Upper lobe of left lung (tissue), 6 donors: ENCODE measurements at regions not wholly inside any gene's neighbourhood (a gene's known extent, or its start where the extent isn't known, plus 50 kb on each side); places are given as distances from the start of the nearest gene placed in this dataset.

ENCODE experiments used
- ATAC-seq, 2 donors: fragments of 200-7000 bp; cut with Tn5 transposase; one replicate each; pipeline ENCODE4 v1.9.1; 2022; ENCODE audit warnings: mild to moderate bottlenecking in 2 of 2, moderate library complexity in 2 of 2; ENCODE audit not compliant: low FRiP score in 2 of 2
- DNase-seq, 2 donors: peaks; one replicate each; pipeline ENCODE4 v3.0.0-alpha.2; 2019 to 2020
- H3K27ac ChIP-seq, 4 donors: fragments of 200-600 bp; sonication (generic); one replicate each; pipeline ENCODE4 v1.5.1; 2016 to 2019
- H3K27me3 ChIP-seq, 4 donors: fragments of 200-600 bp; sonication (generic); one replicate each; pipeline ENCODE4 v1.5.1; 2017 to 2019
- H3K36me3 ChIP-seq, 4 donors: fragments of 200-600 bp; sonication (generic); one replicate each; pipeline ENCODE4 v1.5.1; 2016 to 2019
- H3K4me1 ChIP-seq, 4 donors: fragments of 200-600 bp; sonication (generic); one replicate each; pipeline ENCODE4 v1.5.1; 2018 to 2019
- H3K4me3 ChIP-seq, 4 donors: fragments of 200-600 bp; sonication (generic); one replicate each; pipeline ENCODE4 v1.5.1; 2017 to 2019; ENCODE audit warnings: mild to moderate bottlenecking in 2 of 4, moderate library complexity in 1 of 4
- H3K9me3 ChIP-seq, 4 donors: fragments of 200-600 bp; sonication (generic); one replicate each; pipeline ENCODE4 v1.5.1; 2018 to 2019
- EP300 ChIP-seq, 4 donors: sonication (generic); formaldehyde crosslinking; IDR thresholded peaks; one replicate each; pipeline ENCODE4 v1.5.1; 2017; ENCODE audit warnings: antibody characterized with exemption in 4 of 4, control low read depth in 2 of 4
- POLR2A ChIP-seq, 4 donors: fragments of 450-650 bp; IDR thresholded peaks; one replicate each; pipeline ENCODE4 v1.5.1; 2016 to 2017; ENCODE audit warnings: antibody characterized with exemption in 4 of 4, mild to moderate bottlenecking in 2 of 4
- POLR2AphosphoS5 ChIP-seq, 2 donors: sonication (generic); formaldehyde crosslinking; IDR thresholded peaks; one replicate each; pipeline ENCODE4 v1.5.1; 2017; ENCODE audit warnings: antibody characterized with exemption in 2 of 2
- WGBS, 2 donors: methylation state at CpG; one replicate each; pipeline ENCODE4 v1.1.5; 2017 to 2018; 5-methylcytosine and 5-hydroxymethylcytosine counted together
- TF ChIP-seq, protein P1 (sequence below), 6 experiments: fragments of 450-650 bp in 4 of 6; fragments of 200-600 bp in 2 of 6; sonication (generic) in 2 of 6; IDR thresholded peaks; one replicate each; pipeline ENCODE4 v1.5.1; 2016 to 2019; ENCODE audit warnings: antibody characterized with exemption in 6 of 6
- donor health status: DM: no; HTN: no; CAD: no; lungs with moderate emphysema.
- donor health status: DM: no; HTN: yes; CAD: no; lungs with severe emphysema.

- Histone ChIP-seq H3K9me3 (no peaks in the 10 kb centered on the region), H3K27me3 (no peaks in the 10 kb centered on the region), H3K27ac (no peak overlapping the region), H3K4me1 (no peaks in the 10 kb centered on the region), H3K36me3 (no peaks in the 10 kb centered on the region), H3K4me3 (no peak overlapping the region)
- no peak for DNase-seq
- ATAC-seq, result no peak
- TF ChIP-seq EP300 (IDR thresholded peaks at IDR 0.05) (no peak), POLR2AphosphoS5 (IDR thresholded peaks at IDR 0.05) (no peak), POLR2A (IDR thresholded peaks at IDR 0.05) (no peak)
- TF ChIP-seq, protein P1, sequence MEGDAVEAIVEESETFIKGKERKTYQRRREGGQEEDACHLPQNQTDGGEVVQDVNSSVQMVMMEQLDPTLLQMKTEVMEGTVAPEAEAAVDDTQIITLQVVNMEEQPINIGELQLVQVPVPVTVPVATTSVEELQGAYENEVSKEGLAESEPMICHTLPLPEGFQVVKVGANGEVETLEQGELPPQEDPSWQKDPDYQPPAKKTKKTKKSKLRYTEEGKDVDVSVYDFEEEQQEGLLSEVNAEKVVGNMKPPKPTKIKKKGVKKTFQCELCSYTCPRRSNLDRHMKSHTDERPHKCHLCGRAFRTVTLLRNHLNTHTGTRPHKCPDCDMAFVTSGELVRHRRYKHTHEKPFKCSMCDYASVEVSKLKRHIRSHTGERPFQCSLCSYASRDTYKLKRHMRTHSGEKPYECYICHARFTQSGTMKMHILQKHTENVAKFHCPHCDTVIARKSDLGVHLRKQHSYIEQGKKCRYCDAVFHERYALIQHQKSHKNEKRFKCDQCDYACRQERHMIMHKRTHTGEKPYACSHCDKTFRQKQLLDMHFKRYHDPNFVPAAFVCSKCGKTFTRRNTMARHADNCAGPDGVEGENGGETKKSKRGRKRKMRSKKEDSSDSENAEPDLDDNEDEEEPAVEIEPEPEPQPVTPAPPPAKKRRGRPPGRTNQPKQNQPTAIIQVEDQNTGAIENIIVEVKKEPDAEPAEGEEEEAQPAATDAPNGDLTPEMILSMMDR (IDR thresholded peaks at IDR 0.05), result no peak
- whole genome bisulfite sequencing, 2 donors, result 55 to 63% methylated on average over 1 of the region's 1 CpG
Measured at GRCh38 chr13:90170208-90170607, 1177.3 kb upstream of the MIR17HG start.

DNA sequence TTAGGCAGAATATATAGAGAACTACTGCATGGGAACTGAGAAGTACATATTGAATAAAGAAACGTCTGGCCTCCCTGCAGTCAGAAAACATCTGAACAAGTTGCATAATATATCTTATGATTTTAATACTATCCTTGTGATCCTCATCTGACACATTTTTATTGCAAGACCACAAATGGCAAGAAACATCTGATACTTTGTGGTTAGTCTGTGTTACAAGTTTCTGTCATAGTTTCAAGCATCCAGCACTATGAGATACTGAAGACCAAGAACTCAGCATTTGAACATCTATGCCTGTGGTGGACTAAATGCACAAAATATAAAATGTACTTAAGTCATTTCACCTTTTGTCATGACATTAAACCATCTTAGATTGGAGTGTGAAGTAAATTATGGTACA lies 1175.8 kb upstream of the MIR17HG start:
- TF ChIP-seq EP300 (IDR thresholded peaks at IDR 0.05) (no peak), POLR2AphosphoS5 (IDR thresholded peaks at IDR 0.05) (no peak), POLR2A (IDR thresholded peaks at IDR 0.05) (no peak)
- TF ChIP-seq, protein P1 (IDR thresholded peaks at IDR 0.05), result no peak
- H3K4me3 ChIP-seq, result no peak overlapping the region
- 27 to 55% methylated on average over 1 of the region's 1 CpG for WGBS, 2 donors
- no peak overlapping the region for H3K27ac ChIP-seq
- ATAC-seq (peak in 1 of 2 donors; percentile 35), DNase-seq (no peak)
- no peaks in the 10 kb centered on the region for H3K27me3 ChIP-seq
- H3K9me3 ChIP-seq, result no peaks in the 10 kb centered on the region
- no peaks in the 10 kb centered on the region for H3K4me1 ChIP-seq
- H3K36me3 ChIP-seq, result no peaks in the 10 kb centered on the region

DNA sequence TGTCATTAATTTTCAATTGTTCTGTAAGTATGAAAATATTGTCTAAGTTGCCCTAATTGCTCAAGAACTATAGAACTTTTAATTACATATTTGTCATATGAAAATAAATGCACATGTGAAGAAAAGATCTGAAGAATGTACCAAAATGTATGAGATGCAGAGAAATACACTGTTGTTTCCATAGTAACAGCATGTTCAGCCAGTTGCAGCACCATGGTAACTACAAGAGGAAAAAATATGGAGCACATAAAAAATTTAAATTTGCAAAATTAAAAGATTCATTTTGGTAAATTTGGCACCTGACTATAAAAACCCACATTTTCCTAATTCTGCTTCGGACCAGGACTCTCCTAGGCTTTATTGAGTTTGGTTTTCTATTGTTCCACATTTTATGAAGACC lies 1170.0 kb upstream of the MIR17HG start:
- no peaks in the 10 kb centered on the region for H3K27me3 ChIP-seq
- DNase-seq, result no peak
- WGBS, 2 donors, result 69 to 79% methylated on average over 1 of the region's 1 CpG
- H3K27ac ChIP-seq, result no peak overlapping the region
- no peak overlapping the region for H3K4me3 ChIP-seq
- H3K9me3 ChIP-seq, result no peaks in the 10 kb centered on the region
- H3K36me3 ChIP-seq, result no peaks in the 10 kb centered on the region
- H3K4me1 ChIP-seq, result no peaks in the 10 kb centered on the region
- no peak for ATAC-seq
- TF ChIP-seq, protein P1 (IDR thresholded peaks at IDR 0.05), result no peak
- TF ChIP-seq POLR2AphosphoS5 (IDR thresholded peaks at IDR 0.05) (no peak), POLR2A (IDR thresholded peaks at IDR 0.05) (no peak), EP300 (IDR thresholded peaks at IDR 0.05) (no peak)

- Histone ChIP-seq H3K4me1 (no peaks in the 10 kb centered on the region), H3K36me3 (no peaks in the 10 kb centered on the region), H3K4me3 (no peak overlapping the region), H3K9me3 (no peaks in the 10 kb centered on the region), H3K27me3 (no peaks in the 10 kb centered on the region), H3K27ac (no peak overlapping the region)
- DNase-seq, result no peak
- WGBS, 2 donors, result 78 to 81% methylated on average over 1 of the region's 1 CpG
- TF ChIP-seq, protein P1 (IDR thresholded peaks at IDR 0.05), result no peak
- no peak for TF ChIP-seq POLR2A (IDR thresholded peaks at IDR 0.05)
- no peak for TF ChIP-seq POLR2AphosphoS5 (IDR thresholded peaks at IDR 0.05)
- TF ChIP-seq EP300 (IDR thresholded peaks at IDR 0.05), result no peak
- no peak for ATAC-seq
Measured at GRCh38 chr13:90184355-90184754, 1163.1 kb upstream of the MIR17HG start.

GRCh38 chr13:90185734-90186133 lies 1161.8 kb upstream of the MIR17HG start:
- no peak overlapping the region for H3K27ac ChIP-seq
- TF ChIP-seq POLR2AphosphoS5 (IDR thresholded peaks at IDR 0.05) (no peak), EP300 (IDR thresholded peaks at IDR 0.05) (no peak), POLR2A (IDR thresholded peaks at IDR 0.05) (no peak)
- TF ChIP-seq, protein P1 (IDR thresholded peaks at IDR 0.05), result no peak
- no peaks in the 10 kb centered on the region for H3K4me1 ChIP-seq
- H3K36me3 ChIP-seq, result no peaks in the 10 kb centered on the region
- DNase-seq (no peak), ATAC-seq (no peak)
- H3K9me3 ChIP-seq, result no peaks in the 10 kb centered on the region
- H3K4me3 ChIP-seq, result no peak overlapping the region
- H3K27me3 ChIP-seq, result no peaks in the 10 kb centered on the region
